IPS DF 6.9 (cell line): ENCODE measurements at regions not wholly inside any gene's neighbourhood (a gene's known extent, or its start where the extent isn't known, plus 50 kb on each side); places are given as distances from the start of the nearest gene placed in this dataset.

ENCODE experiments used
- DNase-seq: peaks from one replicate; pipeline ENCODE4 v3.0.0-alpha.2; 2013; ENCODE audit warnings: low read depth, low spot score
- H3K27ac ChIP-seq: one replicate; pipeline ENCODE4 v1.5.1; 2013; ENCODE audit warnings: low read length, control low read depth
- H3K27me3 ChIP-seq: 2 replicates; pipeline ENCODE4 v1.6.1; 2013; ENCODE audit warnings: mild to moderate bottlenecking, low read length; ENCODE audit not compliant: control insufficient read depth, insufficient read depth
- H3K36me3 ChIP-seq: 2 replicates; pipeline ENCODE4 v1.6.1; 2013; ENCODE audit warnings: low read length; ENCODE audit not compliant: control insufficient read depth, insufficient read depth
- H3K4me1 ChIP-seq: 2 replicates; pipeline ENCODE4 v1.6.1; 2013; ENCODE audit warnings: low read length; ENCODE audit not compliant: control insufficient read depth, insufficient read depth
- H3K4me3 ChIP-seq: 2 replicates; pipeline ENCODE4 v1.5.1; 2013; ENCODE audit warnings: mild to moderate bottlenecking, low read length
- H3K9me3 ChIP-seq: 2 replicates; pipeline ENCODE4 v1.6.1; 2013; ENCODE audit warnings: low read length, inconsistent platforms; ENCODE audit not compliant: control insufficient read depth, insufficient read depth
- WGBS: extraction: QIAGEN DNeasy Blood & Tissue Kit; methylation state at CpG from one replicate; pipeline ENCODE4 v1.1.7; 2013; ENCODE audit warnings: mixed read lengths, missing lambda C conversion rate; ENCODE audit not compliant: insufficient read length, insufficient coverage; 5-methylcytosine and 5-hydroxymethylcytosine counted together

DNA sequence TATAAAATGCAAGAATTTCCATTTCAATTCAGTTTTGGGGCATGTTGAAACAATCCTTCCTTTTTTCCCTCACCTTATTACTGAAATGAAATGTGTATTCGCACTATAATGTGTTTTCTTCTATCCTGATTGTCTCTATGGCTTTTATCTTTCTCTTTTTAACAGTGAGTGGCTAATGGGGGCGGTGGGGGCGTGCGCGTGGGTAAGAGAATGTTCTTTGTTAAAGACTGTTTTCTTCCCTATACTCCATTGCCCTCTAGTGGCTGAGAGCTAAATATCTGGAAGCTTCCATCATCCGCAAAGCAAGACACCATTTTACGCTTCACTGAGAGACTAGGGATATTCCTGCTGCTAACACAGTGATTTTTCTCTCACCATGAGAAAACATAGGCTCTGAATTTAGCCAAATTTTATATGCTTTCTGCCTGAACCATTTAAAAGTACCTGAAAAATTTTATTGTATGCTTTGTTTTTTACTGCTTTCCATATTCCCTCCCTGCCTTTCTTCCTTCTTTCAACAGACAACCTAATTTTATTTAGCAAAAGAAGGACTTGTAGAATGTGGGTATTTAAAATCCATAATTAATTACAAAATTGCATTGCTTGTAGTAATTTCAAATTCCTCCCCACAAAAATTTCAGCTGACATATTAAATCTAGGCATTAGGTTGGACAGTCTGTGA, 194.0 kb downstream of the GASK1B start:
- WGBS = no CpG with 5 or more reads among the region's 7 CpGs
- peak; percentile 29 for DNase-seq

DNA sequence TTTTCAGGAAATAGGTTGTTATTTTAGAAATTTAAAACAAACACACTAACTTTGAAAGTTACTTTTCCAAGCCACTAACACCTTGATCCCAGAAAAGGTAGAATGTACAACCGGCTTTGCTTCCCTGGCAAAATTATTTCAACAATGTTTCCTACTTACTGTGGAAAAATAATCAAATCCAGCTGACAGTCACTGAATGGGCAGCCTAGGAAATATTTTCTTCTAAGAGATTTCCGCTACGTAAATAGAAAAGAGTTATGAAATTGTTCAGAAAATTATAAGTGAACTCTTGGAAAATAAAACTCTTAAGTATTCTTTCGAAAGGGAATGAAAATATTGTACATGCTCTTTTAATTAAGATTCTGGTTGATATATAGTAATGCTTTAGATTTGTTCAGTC, 195.7 kb downstream of the GASK1B start:
- no CpG with 5 or more reads among the region's 4 CpGs for WGBS
- H3K4me3 ChIP-seq = no peak overlapping the region
- no peaks in the 10 kb centered on the region for H3K36me3 ChIP-seq
- no peaks in the 10 kb centered on the region for H3K9me3 ChIP-seq
- no peak for DNase-seq
- H3K27me3 ChIP-seq = no peaks in the 10 kb centered on the region
- no peak overlapping the region for H3K27ac ChIP-seq
- H3K4me1 ChIP-seq = peaks cover 1% of the 10 kb centered on the region; the same call in 1 of the 2 replicates

More for the DNA sequence above, 194.0 kb downstream of the GASK1B start:
- Histone ChIP-seq H3K27ac (no peak overlapping the region), H3K36me3 (no peaks in the 10 kb centered on the region), H3K27me3 (no peaks in the 10 kb centered on the region), H3K4me3 (no peak overlapping the region), H3K9me3 (no peaks in the 10 kb centered on the region), H3K4me1 (peaks cover 1% of the 10 kb centered on the region; the same call in 1 of the 2 replicates)

DNA sequence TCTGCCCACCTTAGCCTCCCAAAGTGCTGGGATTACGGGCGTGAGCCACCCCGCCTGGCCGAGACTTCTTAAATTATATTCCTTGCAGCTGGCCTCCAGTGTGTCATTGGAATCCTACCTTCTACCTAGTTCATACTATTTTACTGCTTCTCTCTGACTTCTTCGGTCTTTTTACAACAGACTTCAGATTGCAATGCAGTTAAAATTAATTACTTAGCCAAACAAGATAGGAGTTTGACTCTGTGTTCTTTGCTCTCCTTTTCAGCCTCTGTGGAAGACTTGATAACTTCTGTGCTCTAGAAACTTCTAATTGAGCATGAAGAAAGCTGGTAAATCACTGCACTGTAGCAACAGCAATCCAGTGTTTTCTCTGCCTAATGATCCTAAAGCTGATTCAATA, 199.5 kb downstream of the GASK1B start:
- no CpG with 5 or more reads among the region's 5 CpGs for WGBS
- Histone ChIP-seq H3K9me3 (no peaks in the 10 kb centered on the region), H3K36me3 (no peaks in the 10 kb centered on the region), H3K27me3 (no peaks in the 10 kb centered on the region), H3K27ac (no peak overlapping the region), H3K4me1 (no peaks in the 10 kb centered on the region), H3K4me3 (no peak overlapping the region)
- no peak for DNase-seq

DNA sequence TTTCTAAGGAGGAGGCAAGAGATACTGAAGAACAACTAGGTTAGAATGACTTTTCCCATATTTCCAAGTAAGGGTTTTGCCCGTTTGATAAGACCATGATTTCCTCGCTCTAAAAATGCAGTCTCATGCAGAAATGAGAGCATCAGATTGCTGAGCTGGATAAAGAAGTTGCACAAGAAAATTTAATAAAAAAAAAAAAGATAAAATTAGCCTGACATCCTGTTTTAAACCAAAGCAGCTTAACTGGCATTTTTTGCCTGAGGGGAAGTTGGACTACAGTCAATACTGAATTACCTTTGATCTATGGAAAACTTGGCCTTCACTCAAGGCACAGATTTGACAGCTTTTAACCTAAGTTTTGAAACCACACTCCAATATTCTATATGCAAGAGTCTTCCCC, 208.4 kb downstream of the GASK1B start:
- Histone ChIP-seq H3K27ac (no peak overlapping the region), H3K4me3 (no peak overlapping the region), H3K36me3 (no peaks in the 10 kb centered on the region), H3K4me1 (no peaks in the 10 kb centered on the region), H3K27me3 (no peaks in the 10 kb centered on the region), H3K9me3 (no peaks in the 10 kb centered on the region)
- no CpG with 5 or more reads among the region's 2 CpGs for whole genome bisulfite sequencing
- DNase-seq = no peak

DNA sequence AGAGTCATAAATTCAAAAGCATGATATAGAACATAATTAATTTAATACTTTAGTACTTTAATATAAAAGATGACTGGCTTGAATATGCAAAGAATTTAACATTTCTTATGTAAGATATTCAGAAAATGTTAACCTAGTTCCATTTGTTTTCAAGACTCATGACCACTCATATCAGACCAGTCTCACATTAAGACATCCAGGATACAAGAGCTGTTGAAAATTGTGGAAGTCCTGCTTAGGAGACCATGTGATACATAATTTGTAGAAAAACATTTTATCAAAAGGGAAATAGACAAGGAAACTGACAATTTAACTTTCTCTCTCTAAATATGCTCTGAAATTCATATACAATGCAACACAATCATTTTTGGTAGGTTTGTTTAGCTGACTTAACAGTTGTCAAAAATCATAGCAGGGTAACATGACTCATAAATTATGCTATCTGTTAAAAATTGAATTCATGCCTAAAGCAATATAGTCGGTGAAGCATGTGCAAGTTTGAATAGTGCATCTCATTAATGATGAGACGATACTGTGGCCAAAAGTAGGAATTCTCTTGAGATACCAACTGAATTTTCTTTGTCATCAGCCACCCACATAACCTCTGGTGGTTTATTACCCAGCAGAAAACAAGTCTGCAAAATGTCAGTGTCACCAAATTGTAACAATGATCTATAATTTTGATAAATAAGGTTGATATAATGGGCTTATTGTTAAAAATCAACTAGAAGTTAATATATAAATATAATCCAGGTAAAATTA, 211.4 kb downstream of the GASK1B start:
- no peaks in the 10 kb centered on the region for H3K9me3 ChIP-seq
- no peak overlapping the region for H3K4me3 ChIP-seq
- H3K36me3 ChIP-seq = no peaks in the 10 kb centered on the region
- H3K27ac ChIP-seq = no peak overlapping the region
- no CpG with 5 or more reads among the region's 2 CpGs for WGBS
- no peak for DNase-seq
- no peaks in the 10 kb centered on the region for H3K4me1 ChIP-seq
- no peaks in the 10 kb centered on the region for H3K27me3 ChIP-seq

DNA sequence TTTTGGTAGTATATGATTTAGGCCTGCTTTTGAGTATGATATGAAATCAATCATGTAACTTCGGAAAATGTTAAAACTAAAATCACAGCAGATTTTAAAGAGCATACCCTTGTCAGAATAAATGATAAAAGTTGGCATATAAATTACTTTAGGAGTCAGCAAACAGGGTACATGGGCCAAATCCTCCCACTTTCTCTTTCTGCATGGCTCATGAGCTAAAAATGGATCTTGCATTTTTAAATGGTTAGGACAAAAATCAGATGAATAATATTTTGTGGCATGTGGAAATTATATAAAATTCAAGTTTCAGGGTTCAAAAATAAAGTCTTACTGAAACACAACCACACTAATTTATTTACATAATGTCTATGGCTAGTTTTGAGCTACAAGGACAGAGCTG, 214.9 kb downstream of the GASK1B start:
- no peak for DNase-seq
- no peak overlapping the region for H3K27ac ChIP-seq
- no peaks in the 10 kb centered on the region for H3K9me3 ChIP-seq
- no CpG with 5 or more reads among the region's 1 CpG for WGBS
- no peaks in the 10 kb centered on the region for H3K4me1 ChIP-seq
- no peaks in the 10 kb centered on the region for H3K27me3 ChIP-seq
- no peak overlapping the region for H3K4me3 ChIP-seq
- no peaks in the 10 kb centered on the region for H3K36me3 ChIP-seq

DNA sequence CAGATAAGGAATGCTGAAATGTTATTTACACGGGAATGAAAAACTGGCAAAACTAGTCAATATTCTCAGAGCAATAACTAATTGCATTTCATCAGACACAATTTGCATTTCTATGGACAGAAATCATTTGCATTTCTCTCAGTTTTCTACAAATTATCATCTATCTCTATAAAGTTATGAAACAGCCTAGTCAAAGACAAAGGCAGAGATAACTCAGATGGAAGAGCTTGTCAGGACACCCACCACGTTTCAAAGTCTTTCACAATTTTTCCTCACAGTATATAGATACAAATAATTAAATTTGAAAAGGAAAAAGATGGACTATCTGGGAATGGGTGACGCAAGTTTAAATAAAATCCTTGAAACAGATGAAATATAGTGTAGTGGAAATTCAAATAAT, 230.8 kb downstream of the GASK1B start:
- H3K4me3 ChIP-seq = no peak overlapping the region
- H3K4me1 ChIP-seq = no peaks in the 10 kb centered on the region
- no peaks in the 10 kb centered on the region for H3K27me3 ChIP-seq
- no CpG with 5 or more reads among the region's 3 CpGs for WGBS
- no peaks in the 10 kb centered on the region for H3K36me3 ChIP-seq
- no peaks in the 10 kb centered on the region for H3K9me3 ChIP-seq
- no peak overlapping the region for H3K27ac ChIP-seq
- DNase-seq = no peak

DNA sequence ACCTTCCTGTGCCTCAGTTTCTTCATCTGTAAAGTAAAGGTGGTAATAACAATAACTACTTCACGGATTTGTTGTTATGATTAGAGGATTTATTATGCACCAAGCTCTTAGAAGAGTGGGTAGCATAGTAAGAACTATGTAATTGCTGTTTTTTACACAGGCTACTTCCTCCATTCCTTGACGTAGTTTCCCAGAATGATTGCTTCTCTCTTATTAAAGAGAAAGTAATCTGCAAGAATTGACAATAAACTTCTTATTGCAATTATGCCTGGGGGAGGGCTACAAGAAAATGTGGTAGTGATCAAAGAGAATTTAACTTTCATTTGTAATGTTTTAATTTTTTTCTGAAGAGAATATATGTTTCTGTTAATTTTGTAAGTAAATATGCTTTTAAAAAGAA, 238.7 kb downstream of the GASK1B start:
- Histone ChIP-seq H3K27me3 (no peaks in the 10 kb centered on the region), H3K9me3 (no peaks in the 10 kb centered on the region), H3K4me1 (no peaks in the 10 kb centered on the region), H3K4me3 (no peak overlapping the region), H3K27ac (no peak overlapping the region), H3K36me3 (no peaks in the 10 kb centered on the region)
- DNase-seq = no peak
- no CpG with 5 or more reads among the region's 2 CpGs for WGBS

DNA sequence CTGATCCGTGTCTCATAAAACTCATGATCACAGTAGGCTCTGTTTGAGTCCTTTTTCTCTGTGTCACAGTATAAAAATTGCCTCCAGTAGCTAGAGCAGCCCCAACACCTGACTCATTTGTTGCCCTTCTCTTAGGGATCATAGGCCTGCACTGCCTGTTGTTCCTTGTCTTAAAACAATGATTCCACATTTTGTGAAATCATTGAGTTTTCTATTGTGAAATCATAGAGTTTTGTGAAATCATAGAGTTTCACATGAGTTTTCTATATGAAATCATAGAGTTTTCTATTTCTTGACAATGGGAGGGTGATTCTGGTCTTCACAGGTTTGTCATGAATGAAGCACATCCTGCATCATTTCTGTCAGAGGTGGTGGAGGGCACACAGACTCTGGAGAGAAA, 239.9 kb downstream of the GASK1B start:
- Histone ChIP-seq H3K36me3 (no peaks in the 10 kb centered on the region), H3K4me1 (no peaks in the 10 kb centered on the region), H3K4me3 (no peak overlapping the region), H3K9me3 (no peaks in the 10 kb centered on the region), H3K27me3 (no peaks in the 10 kb centered on the region), H3K27ac (no peak overlapping the region)
- no peak for DNase-seq
- WGBS = no CpG with 5 or more reads among the region's 1 CpG

DNA sequence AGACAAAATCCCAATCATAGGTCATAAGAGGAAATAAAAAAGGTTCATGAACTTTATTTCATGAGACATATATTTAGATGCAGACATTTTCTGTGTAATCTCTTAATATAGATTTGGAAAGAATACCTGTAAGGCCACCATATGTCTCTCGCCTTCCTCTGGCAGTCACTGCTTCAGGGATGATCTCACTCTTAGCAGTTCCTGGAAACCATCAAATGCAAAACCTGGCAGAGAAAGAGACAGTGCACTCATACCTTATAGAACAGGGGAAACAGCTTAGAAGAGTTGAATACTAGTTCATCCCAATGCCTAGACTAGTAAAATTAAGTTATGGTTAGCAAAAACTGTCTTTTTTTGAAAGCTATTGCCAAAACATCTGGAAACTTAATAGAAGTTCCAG, 243.3 kb downstream of the GASK1B start:
- Histone ChIP-seq H3K9me3 (no peaks in the 10 kb centered on the region), H3K4me3 (no peak overlapping the region), H3K36me3 (no peaks in the 10 kb centered on the region), H3K4me1 (no peaks in the 10 kb centered on the region), H3K27me3 (no peaks in the 10 kb centered on the region), H3K27ac (no peak overlapping the region)
- no peak for DNase-seq
- no CpG with 5 or more reads among the region's 1 CpG for WGBS
